ENCODE measurements at regions not wholly inside any gene's neighbourhood (a gene's known extent, or its start where the extent isn't known, plus 50 kb on each side); places are given as distances from the start of the nearest gene placed in this dataset.
A peak's percentile ranks its signal among the peaks of the same experiment; 100 is the strongest.

DNA sequence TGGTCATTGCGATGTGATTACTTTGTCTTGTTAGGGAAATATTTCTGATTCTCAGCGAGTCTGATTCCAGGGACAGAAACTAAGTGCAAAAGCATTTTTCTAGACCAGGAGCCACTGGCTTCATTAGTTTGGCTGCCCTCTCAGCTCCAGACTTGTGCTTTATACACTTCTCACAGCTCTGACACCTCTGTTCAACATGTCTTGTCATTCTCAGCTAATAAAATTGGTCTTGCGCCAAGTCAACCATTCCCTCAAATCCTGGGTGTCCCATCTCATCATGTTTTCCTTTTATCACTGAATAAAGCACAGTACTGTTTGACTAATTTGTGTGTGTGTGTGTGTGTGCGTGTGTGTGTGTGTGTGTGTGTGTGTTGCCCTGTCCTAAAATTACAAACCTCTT is 215.5 kb upstream of the EPHA4 start:
- TF ChIP-seq, protein P1, sequence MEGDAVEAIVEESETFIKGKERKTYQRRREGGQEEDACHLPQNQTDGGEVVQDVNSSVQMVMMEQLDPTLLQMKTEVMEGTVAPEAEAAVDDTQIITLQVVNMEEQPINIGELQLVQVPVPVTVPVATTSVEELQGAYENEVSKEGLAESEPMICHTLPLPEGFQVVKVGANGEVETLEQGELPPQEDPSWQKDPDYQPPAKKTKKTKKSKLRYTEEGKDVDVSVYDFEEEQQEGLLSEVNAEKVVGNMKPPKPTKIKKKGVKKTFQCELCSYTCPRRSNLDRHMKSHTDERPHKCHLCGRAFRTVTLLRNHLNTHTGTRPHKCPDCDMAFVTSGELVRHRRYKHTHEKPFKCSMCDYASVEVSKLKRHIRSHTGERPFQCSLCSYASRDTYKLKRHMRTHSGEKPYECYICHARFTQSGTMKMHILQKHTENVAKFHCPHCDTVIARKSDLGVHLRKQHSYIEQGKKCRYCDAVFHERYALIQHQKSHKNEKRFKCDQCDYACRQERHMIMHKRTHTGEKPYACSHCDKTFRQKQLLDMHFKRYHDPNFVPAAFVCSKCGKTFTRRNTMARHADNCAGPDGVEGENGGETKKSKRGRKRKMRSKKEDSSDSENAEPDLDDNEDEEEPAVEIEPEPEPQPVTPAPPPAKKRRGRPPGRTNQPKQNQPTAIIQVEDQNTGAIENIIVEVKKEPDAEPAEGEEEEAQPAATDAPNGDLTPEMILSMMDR (IDR thresholded peaks at IDR 0.05), result no peak
- TF ChIP-seq POLR2A (IDR thresholded peaks at IDR 0.05), result no peak
- Histone ChIP-seq H3K27me3 (no peaks in the 10 kb centered on the region), H3K9me3 (no peaks in the 10 kb centered on the region), H3K4me3 (no peak overlapping the region), H3K27ac (no peak overlapping the region), H3K4me1 (no peaks in the 10 kb centered on the region), H3K36me3 (no peaks in the 10 kb centered on the region)
- no peak for DNase-seq
- intact Hi-C loops (cut with DNase I; ENCODE audit: low total_unique reads), result no loop called here

DNA sequence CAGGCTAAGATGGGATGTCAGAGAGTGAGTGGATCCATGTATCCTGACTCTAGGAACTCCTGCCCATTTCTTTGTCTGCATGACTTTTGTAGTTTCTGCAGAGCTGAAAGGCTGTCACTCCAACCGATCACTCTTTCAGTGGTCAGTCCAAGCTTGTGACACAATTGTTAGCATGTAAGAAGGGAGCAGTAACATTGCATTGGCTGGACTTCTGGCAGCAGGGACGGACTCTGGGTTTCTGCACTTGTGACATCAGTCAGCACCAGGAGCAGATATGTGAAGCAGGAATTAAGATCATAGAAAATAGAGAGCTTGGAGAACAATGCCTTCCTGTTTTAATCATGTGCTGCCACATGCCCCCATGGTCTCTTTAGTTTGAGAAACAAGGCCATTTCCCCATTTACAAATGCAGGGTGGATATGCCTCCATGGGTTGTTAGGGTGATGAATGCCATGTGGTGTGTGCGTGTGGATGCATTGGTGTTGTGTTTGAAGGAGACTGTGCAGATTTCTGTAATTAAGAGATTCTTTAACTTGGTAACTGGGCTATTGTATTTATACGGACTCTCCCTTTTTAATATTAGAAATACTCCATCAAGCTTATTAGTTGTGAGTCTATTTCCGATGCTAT is 214.3 kb upstream of the EPHA4 start:
- no peak overlapping the region for H3K4me3 ChIP-seq
- no peaks in the 10 kb centered on the region for H3K9me3 ChIP-seq
- no peak for TF ChIP-seq POLR2A (IDR thresholded peaks at IDR 0.05)
- TF ChIP-seq, protein P1 (IDR thresholded peaks at IDR 0.05), result no peak
- no peak for DNase-seq
- H3K36me3 ChIP-seq, result no peaks in the 10 kb centered on the region
- intact Hi-C loops (cut with DNase I; ENCODE audit: low total_unique reads), result no loop called here
- no peaks in the 10 kb centered on the region for H3K27me3 ChIP-seq
- H3K4me1 ChIP-seq, result no peaks in the 10 kb centered on the region
- no peak overlapping the region for H3K27ac ChIP-seq

DNA sequence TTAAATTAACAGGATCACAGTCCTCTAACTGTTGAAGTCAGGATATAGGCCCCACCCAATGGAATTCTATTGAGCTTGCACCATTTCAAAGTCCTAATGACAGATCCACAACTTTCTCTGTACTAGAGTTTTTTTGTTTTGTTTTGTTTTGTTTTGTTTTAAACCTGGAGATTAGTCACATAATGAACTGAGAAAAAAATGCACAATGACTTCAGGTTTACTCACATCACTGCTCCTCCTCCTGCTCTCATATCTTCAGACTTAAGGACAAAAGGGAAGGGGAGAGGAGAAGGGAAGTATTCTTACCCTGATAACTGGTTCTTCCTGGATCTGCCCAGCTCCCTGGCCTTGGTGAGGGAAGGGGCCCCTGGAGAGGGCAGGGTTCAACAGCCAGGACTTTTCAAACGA is 208.2 kb upstream of the EPHA4 start:
- intact Hi-C loops (cut with DNase I; ENCODE audit: low total_unique reads), result no loop called here
- Histone ChIP-seq H3K4me1 (no peaks in the 10 kb centered on the region), H3K9me3 (no peaks in the 10 kb centered on the region), H3K36me3 (no peaks in the 10 kb centered on the region), H3K27me3 (no peaks in the 10 kb centered on the region), H3K27ac (peak overlapping the region in 1 of 2 donors; percentile 71), H3K4me3 (no peak overlapping the region)
- DNase-seq, result no peak
- TF ChIP-seq, protein P1 (IDR thresholded peaks at IDR 0.05), result no peak
- no peak for TF ChIP-seq POLR2A (IDR thresholded peaks at IDR 0.05)

DNA sequence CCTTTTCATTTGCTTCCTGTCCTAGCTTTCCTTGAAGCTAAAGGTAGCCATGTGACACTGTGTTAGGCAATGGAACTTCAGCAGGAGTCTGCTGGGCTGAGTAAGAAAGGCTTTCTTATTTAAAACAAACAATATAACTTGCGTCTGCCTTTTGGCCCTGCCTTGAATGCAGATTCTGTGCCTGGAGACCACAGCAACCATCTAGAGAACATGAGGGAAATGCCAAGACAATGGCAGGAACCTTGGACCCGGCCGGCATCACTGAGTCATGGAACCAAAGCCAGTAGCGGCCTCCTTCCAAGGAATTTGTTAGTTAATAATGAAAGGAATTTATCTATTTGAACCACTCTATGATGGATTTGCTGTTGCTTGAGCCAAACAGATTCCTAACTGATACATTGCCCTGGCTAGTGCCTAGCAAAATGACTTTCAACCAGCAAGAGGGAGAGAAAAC is 207.5 kb upstream of the EPHA4 start:
- TF ChIP-seq POLR2A (IDR thresholded peaks at IDR 0.05), result no peak
- TF ChIP-seq, protein P1 (IDR thresholded peaks at IDR 0.05), result no peak
- H3K9me3 ChIP-seq, result no peaks in the 10 kb centered on the region
- no peak overlapping the region for H3K4me3 ChIP-seq
- no peaks in the 10 kb centered on the region for H3K36me3 ChIP-seq
- H3K27ac ChIP-seq, result peak overlapping the region in 1 of 2 donors; percentile 71
- DNase-seq, result peak; percentile 20 to 27
- H3K4me1 ChIP-seq, result no peaks in the 10 kb centered on the region
- H3K27me3 ChIP-seq, result no peaks in the 10 kb centered on the region
- intact Hi-C loops (cut with DNase I; ENCODE audit: low total_unique reads), result no loop called here

DNA sequence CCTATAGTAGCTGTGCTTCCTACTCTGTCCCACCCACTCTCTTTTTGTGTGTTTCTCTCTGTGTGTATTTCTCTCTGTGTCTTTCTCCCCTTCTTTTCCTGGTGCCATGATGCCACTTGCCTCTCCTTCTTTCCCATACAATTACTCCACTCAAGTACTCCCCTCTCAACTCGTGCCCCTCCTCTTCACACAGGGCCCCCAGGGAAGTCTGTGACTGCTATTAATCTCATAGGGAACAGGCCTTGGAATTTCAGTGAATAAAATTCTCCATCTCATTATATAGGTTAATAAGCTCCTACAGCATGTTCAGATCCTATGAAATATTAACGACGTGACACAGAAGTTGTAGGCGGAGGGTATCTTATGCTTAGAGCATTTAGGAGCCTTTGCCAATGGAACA is 205.9 kb upstream of the EPHA4 start:
- intact Hi-C loops (cut with DNase I; ENCODE audit: low total_unique reads), result no loop called here
- no peak for TF ChIP-seq POLR2A (IDR thresholded peaks at IDR 0.05)
- TF ChIP-seq, protein P1 (IDR thresholded peaks at IDR 0.05), result no peak
- no peaks in the 10 kb centered on the region for H3K36me3 ChIP-seq
- no peaks in the 10 kb centered on the region for H3K27me3 ChIP-seq
- no peaks in the 10 kb centered on the region for H3K4me1 ChIP-seq
- no peaks in the 10 kb centered on the region for H3K9me3 ChIP-seq
- no peak overlapping the region for H3K4me3 ChIP-seq
- DNase-seq, result no peak
- no peak overlapping the region for H3K27ac ChIP-seq

Measured in uterus (tissue), 3 donors.